RPMI7951 (cell line): ENCODE measurements at regions not wholly inside any gene's neighbourhood (a gene's known extent, or its start where the extent isn't known, plus 50 kb on each side); places are given as distances from the start of the nearest gene placed in this dataset.

ENCODE experiments used
- DNase-seq: peaks from one replicate; pipeline ENCODE4 v3.0.0-alpha.2; 2012; ENCODE audit warnings: low read depth

GRCh38 chr15:26477044-26477443 is 295.8 kb downstream of the GABRB3 start:
- DNase-seq, result no peak

DNA sequence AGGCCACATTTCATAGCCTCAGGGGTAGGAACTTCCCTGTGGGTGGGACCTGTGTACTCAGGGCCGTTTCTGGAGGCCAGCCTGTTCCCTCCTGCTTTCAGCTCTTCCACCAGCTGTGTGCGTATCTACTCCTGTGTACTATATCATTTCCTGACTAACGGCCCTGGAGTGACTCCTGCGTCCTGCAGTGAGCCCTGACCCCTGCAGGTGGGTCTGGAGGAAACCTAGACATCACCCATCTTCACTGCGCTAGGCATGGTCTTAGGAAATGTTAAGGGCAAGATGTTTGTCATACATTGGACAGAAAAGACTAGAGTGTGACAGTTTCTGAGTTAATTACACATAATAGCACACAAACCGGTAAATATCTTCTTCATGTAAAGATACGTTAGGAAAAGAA is 297.3 kb downstream of the GABRB3 start:
- no peak for DNase-seq

DNA sequence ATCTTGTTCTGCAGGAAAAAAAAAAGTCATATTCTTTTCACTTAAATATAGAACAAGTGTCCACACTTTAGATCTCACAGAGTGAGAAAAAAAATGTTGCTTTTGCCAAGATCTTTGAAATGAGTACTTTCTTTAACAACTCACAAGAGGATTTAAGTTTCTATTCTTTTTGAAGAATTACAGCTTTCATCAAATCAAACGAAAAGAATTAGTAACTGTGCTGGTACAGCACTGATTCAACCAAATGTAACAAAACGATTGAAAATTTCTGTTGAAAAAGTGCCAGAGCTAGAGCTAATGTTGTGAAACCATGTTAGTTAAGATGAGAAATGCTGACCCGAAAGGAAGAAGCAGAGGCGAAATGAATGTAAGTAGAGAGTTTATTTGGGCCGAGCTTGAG is 300.2 kb downstream of the GABRB3 start:
- no peak for DNase-seq

GRCh38 chr15:26461847-26462608 is 310.8 kb downstream of the GABRB3 start:
- no peak for DNase-seq

DNA sequence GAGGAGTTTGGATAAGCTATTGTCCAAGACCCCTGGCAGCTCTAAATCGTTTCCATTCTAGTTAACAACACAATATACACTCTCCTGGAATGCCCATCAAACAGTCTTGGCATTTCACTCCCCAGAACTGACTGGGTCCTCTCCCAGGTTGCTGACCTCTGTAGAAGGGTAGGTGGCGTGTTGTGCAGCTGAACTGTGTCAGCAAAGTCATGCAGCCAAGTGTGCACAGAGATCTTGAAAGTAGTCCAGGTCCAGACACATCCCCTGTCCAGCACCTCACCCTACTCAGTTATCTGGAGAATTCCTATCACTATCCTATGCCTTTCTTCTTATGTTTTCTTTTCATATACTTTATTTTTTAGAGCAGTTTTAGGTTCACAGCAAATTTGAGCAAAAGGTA is 312.7 kb downstream of the GABRB3 start:
- DNase-seq, result no peak

GRCh38 chr15:26455828-26456227 is 317.0 kb downstream of the GABRB3 start:
- DNase-seq, result no peak

DNA sequence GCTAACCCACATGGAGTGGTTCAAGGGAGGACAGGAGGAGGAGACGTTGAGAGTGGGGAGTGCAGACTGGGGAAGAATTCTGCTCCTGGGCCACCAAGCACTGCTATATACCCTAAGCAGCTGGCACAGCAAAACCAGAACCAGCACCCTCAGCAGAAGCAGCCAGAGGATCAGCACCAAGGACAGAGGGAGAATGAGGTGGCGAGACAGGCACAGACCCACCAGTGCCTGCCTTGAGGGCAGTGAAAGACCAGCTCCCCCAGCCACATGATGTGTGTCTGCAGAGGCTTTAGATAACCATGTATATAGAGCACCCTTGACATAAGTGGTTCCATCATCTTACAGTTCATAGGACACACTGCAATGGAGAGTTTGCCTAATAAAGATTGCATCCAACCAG is 319.0 kb downstream of the GABRB3 start:
- DNase-seq, result no peak

DNA sequence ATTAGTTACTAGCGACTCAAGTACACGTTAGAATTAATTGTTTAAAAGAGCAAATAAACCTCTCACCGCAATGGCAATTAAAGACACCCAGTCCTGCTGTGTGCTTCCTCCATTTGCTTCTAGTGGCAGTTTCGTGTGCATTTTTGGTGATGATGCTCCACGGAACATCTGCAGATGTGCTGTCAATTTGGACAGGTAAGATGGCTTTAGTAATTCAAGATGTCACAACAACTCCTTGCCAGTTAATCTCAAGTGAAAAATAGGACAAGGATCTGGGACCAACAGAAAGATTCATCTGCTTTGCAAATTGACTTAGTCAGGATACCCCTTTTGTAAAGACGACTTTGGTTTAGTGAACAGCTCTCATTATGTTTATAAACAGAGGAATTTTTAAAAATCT is 320.9 kb downstream of the GABRB3 start:
- no peak for DNase-seq

DNA sequence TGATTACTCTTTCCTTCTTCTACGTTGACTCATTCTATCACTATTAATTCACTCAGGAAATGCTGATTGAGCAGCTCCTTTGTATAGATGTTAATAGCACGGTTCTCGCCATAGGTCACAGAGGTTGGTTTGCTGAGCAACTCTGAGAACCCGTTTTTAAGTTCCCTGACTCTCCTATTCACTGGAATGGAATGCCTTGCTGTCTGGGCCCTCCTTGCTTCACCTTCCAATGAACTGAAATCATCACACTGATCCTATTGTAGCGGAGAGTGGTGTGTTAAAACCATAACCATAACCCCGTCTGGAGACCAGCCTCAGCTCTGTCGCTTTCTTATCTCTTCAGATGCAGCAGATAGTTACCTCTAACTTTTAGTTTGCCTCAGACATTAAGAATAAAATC is 323.6 kb downstream of the GABRB3 start:
- no peak for DNase-seq

- DNase-seq, result no peak
Observed at GRCh38 chr15:26443321-26443720, 329.5 kb downstream of the GABRB3 start.

DNA sequence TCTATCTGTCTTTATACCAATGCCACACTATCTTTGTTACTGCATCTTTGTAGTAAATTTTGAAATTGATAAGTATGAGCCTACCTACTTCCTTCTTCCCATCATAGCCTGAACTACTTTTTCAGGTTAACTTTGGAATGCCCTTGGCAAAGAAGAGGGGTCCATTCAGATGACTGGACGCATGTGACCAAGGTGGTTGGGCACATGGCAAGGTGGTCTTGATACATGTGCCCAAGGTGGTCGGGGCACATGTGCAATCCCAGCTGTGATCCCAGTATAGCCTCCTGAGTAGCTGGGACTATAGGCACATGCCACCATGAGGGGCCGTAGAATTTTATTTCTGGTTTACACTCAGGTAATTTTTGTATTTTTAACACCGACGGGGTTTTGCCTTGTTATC is 330.2 kb downstream of the GABRB3 start:
- no peak for DNase-seq

DNA sequence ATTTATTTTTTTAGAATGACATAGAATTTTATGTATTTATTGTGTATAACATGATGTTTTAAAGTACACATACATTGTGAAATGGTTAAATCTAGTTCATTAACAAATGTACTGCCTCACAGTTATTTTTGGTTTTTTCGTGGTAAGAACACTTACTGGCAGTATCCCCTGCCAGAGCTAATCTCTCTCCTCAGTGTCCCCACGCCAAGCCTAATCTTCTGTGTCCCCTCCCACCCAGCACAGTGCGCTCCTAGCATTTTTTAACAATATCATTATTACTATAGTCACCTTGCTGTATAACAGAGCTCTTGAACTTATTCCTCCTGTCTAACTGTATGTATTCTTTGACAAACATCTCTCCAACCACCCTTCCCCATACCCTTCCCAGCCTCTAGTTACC is 333.2 kb downstream of the GABRB3 start:
- no peak for DNase-seq

GRCh38 chr15:26438718-26439117 is 334.1 kb downstream of the GABRB3 start:
- no peak for DNase-seq

DNA sequence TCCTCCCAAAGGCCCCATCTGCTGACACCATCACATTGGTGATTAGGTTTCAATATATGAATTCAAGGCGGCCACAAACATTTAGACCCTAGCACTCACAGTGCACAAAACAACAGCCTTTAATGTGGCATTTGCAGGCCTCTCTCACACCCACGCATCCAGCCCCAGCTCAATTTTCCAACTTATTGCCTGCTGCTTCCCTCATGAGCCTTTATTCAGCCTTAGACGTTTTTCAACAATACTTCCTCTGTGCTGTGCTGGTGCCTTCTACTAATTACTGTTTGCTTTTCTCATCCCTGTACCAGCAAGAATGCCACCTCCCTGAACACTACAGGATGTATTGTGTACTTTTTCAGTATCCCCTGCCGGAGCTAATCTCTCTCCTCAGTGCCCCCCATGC is 334.6 kb downstream of the GABRB3 start:
- no peak for DNase-seq

GRCh38 chr15:26433818-26434217 is 339.0 kb downstream of the GABRB3 start:
- DNase-seq, result no peak

DNA sequence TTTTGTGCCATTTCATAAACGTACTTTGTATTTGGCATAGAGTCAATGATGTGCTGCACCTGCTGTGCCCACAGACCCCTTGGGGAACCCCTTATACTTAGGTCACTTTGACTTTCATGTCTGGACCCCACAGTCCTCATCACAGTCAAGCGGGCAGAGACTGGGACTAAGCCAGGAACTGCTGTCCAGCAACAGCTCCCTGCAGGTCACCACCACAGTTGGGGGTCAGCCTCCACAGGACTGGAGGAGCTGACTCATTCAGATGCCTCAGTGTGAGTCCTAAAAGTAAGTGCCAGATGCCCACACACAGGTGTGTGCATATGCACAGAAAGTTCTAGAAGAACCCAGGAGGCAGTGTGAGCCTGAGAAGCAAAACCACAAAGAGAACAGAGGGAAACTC is 339.8 kb downstream of the GABRB3 start:
- no peak for DNase-seq

DNA sequence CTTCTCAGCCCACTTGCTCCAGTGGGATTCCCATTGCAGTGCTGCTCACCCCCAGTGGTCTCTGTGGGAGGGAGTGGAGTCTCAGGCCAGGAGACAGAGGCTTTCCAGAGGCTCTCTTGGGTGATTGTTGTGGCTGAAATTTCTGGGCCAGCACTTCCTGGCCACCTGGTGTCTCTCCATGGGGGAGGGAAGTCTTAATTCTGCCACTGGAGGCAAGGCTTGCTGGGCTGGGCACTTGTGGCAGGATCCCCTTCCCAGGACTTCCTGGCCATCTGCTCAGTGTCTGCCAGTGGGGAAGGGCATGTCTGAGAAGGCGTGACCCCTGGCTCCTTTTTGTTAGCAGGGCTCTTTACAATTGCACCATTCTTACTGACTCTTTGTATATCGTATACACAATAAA is 351.8 kb downstream of the GABRB3 start:
- DNase-seq, result no peak

DNA sequence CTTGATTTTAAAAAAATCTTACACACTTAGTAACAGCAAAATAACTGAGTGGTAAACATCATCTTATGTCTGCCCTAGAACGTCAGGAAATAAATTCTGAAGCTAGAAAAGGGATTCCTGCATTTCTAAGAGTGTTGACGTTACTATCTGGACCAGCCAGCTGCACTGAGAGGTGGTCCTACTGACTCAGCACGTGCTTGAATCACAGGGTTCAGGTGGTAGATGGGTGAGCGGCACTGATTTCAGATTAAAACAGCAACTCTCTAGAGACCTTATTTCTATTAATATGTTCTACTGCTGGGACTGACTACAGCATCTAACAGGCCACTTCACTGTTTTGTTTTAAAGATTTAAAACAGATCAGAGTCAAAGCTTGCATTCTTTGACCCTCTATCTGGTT is 377.2 kb downstream of the GABRB3 start:
- no peak for DNase-seq

DNA sequence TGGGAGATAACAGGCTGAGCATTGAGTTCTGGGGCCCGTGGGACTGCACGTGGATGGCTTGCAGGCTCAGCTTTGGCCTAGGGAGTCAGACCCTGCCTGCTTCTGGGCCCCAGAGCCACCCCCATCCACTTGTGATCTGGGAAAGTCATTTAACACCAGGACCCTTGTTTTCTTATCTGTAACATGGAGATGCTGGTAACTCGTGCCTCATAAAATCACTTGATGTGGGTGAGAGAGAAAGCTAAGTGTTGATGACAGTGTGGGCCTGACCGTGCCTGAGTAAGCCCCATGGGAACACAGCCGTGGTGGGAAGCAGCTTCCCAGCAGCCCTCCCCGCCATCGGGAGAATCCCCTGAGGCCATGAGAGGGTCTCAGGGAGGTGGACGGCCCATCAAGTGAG is 378.1 kb downstream of the GABRB3 start:
- no peak for DNase-seq

DNA sequence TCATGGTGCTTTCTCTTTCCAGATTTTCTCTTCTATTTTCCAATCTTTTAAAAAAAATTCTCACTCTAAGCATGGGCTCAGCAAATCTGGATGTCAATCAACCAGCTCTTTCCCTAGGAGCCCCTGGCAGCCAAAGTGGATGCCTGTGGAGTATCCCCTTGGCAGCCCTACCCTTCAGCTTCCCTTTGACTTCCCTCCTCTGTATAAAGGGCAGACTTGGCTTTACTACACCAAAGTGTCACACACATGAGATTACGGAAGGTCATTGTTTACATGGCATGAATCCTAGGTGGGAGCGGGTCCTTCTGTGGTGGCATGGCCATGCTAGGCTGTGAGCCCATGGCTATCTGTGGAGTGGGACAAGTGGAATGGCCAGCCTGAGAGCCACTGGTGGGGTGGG is 379.9 kb downstream of the GABRB3 start:
- DNase-seq, result no peak

GRCh38 chr15:26391567-26392194 is 381.2 kb downstream of the GABRB3 start:
- DNase-seq, result no peak

GRCh38 chr15:26382444-26383072 is 390.3 kb downstream of the GABRB3 start:
- no peak for DNase-seq

- no peak for DNase-seq
Observed at GRCh38 chr15:26378304-26378703, 394.6 kb downstream of the GABRB3 start.
